CD4-positive, alpha-beta T cell treated with Interleukin-15 for 4 hours (primary cell): ENCODE measurements at regions not wholly inside any gene's neighbourhood (a gene's known extent, or its start where the extent isn't known, plus 50 kb on each side); places are given as distances from the start of the nearest gene placed in this dataset.
"Not testable (repeated sequence)": the region's sequence is repeated elsewhere in the genome, so short reads cannot be mapped to it uniquely, and the experiment has no call there.

Experiments
- DNase-seq: peaks from one replicate; pipeline ENCODE4 v3.0.0-alpha.2; 2020; ENCODE audit warnings: low spot score

DNA sequence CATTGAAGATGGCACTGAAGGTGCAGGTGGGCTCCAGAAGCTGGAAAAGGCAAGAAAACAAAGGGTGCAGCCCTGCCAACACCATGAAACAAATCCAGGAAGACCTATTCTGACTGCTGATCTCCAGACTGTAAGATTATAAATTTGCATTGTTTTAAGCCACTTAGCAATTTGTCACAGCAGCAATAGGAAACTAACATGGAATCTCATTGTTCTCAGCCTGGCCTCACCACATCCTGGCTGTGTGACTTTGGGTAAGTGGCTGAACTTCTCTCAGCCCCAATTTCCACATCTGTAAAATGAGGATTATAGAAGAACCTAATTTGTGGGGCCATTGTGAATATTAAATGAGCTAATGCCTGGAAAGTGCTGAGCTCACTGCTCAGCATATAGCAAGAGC lies 160.4 kb upstream of the MAFB start:
- DNase-seq: no peak

DNA sequence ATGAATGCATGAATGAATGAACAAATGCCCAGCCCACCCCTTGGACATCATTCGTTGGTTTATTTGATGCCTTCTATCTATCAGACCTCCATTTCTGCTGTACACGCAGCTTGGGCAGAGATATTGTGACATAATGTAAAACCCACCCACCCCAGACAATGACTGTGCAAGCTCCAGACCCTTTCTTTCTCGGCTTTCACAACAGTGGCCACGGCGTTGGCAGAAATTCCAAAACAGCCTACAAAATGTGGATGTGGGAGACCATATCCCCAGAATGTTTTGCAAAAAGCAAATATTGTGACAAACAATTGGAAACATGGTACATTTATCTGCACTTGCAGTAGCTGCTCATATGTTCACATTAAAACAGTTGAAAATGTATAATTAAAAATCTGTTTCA lies 162.0 kb upstream of the MAFB start:
- DNase-seq: no peak

DNA sequence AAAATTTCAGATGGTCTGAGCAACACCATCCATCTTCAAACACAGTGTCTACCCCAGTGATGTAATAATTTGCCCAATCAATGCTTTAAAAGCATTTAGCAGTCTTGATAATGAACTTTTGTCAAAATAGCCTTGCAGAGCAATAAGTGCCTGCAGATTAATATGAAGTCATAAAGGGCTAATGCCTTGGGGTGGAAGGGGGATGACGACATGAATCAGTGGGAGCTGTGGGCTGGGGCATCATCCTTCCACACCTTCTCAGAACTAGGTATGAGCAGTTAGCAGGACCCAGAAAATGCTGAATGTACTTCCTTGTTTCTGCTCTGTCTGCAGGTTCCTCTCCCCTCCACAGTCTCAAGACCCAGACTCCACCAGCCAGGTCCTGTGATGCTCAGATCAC lies 166.2 kb upstream of the MAFB start:
- DNase-seq: no peak

DNA sequence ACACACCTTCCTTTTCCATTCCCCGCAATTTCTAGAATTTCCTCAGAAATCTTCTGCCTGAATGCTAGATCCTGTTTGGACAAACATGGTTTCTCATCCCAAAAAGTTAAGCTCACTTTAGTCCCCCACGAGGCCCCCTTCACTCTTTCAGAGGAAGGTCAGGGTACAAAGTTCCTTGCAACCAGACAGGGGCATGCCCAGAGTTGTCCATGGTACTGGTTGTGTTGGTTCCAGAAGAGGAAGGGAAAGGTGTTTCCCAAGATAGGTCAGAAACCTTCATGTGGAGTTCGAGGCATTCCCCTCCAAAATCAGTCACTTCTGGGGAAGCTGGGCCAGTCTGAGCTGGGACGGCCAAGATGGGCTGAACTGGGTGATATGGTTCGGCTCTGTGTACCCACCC lies 167.6 kb upstream of the MAFB start:
- DNase-seq: no peak

DNA sequence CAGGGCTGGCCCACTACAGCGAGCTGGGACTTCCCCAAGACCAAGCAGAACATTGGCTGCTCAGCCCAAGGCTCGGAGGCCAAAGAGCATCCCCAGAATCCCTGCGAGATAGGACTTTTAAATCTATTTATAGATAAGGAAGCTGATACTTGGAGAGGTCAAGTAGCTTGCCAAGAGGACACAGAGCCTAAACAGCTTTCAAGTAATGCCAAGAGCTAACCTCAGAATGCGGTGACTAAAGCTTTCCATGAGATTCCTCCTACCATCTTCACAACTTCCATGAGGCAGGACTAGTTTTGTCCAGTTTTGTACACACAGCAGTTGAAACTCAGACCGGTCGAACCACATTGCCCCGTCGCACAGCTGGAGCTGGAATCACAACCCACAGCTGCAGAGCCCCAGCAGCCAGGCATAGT lies 168.1 kb upstream of the TOP1 start:
- DNase-seq: no peak

DNA sequence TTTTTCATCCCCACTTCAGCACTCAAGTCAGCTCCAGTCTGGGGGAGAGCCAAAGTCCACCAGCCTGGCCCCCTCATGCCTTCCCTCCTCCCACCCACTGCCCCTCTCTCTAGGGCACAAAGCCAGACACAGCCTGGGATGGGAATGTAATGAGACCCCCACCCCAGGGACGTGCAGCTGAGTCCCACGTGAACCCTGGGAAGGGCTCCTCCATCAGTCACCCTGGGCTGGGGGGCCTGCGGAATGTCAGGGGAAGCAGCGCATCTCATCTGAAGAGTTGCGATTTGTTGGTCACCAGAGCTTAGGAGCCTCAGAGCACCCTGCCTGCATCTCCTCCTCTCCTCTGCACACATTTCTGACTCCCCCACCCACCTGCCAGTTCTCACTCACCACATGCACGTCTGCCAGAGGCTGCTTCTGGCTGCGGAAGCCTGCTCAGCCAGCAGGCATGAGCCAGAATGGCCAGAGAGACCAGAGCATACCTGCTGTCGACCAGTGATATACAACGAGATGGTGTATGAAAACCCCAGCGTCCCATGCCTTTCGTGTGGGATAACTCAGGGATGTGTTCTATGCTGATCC lies 167.1 kb upstream of the TOP1 start:
- no peak for DNase-seq

DNA sequence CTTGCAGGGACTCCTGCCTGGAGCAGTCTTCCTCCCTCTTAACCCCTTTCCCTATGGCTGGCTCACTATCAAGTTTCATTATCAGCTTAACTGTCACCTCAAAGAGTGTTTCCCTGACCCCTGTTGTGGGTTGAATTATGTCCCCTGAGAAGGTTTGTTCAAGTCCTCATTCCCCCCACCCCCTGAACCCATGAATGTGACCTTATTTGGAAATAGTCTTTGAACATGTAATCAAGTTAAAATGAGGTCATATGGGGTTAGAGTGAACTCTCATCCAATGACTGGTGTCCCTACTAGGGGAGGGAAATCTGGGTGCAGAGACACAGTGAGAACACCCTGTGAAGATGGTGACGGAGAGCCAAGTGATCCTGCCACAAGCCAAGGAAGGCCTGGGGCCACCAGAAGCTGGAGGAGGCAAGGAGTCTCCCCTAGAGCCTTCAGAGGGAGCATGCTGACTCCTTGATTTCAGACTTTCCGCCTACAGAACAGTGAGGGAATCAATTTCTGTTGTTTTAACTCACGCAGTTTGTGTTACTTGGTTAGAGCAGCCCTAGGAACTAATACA lies 165.2 kb upstream of the TOP1 start:
- no peak for DNase-seq

DNA sequence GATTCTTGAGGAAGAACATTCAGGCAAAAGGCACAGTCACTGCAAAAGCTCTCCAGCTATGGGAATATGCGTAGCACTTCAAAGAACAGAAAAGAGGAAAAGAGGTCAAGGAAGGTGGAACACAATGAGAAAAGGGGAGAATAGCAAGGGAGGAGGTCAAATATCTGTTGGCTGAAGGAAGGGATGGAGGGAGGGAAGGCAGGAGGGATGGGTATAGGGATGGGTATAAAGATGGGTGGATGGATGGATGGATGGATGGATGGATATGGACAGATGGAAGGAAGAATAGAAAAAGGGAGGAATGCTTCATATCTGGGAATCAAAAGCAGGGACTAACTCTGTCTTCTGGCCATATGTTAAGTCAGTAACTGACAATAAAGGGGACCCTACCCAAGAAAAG lies 164.2 kb upstream of the TOP1 start:
- DNase-seq: no peak

DNA sequence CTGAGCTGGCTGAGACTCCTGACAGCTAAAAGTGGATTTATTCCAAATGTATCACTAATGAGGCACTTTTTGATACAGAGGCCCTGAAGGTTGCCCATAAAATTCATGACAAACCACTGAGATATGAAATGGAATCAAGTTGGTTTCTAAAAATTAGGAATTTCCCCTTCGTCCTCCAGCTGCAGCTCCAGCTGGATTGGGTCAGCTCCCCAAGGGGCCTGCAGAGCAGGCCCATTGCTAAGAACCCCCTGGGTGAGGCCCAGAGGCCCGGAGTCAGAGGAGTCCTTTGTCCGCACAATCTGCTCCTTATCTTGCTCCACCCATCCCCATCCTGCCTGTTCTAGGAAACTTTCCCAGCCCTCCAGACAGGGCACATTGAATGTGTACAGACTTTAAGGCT lies 163.5 kb upstream of the TOP1 start:
- DNase-seq: no peak

DNA sequence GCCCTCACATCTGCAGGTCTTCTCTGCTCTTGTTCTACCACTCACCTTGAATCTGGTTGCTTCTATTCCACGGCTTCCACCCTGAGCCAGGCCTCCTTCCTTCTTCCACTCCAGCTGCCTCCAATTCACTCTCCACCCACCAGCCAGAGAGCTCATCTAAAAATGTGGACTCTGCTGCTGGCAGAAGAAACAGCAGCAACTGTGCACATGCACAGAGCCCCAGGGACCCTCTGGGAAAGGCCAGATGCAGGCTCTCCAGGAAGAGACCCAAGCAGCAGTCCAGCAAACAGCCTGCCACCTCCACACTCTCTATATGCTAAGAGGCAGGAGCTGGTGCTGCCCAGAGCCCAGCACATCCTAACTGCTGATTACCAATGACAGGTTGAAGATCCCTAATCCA lies 162.6 kb upstream of the TOP1 start:
- no peak for DNase-seq

DNA sequence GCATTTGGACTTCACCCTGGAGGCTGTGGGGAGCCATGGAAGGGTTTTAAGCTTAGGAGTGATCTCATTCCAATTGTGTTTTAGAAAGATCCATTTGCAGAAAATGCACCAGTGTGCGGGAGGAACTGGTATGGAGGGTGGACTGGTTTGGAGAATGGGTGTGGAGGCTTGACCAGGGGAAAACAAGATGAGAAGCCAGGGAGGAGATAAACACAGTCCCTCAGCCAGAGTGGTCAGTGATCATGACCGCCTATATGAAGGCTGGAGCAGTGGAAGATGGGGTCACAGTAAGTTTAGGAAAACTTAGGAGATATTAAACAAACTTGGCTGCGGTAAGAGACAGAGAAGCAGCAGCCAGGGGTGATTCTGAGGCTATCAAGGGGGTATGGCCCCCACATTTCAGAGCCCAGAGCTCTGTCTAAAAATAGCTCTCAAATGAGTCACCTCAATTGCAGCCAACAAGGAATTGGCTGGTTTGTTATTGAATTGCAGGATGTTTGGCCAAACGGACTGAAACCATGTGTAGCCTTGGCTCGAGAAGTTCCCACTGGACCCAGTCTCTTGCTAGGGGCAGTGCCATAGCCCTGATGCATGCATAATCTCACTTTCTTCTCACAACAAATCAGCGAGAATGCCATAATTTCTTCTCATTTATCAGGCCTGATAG lies 159.9 kb upstream of the TOP1 start:
- DNase-seq: no peak

DNA sequence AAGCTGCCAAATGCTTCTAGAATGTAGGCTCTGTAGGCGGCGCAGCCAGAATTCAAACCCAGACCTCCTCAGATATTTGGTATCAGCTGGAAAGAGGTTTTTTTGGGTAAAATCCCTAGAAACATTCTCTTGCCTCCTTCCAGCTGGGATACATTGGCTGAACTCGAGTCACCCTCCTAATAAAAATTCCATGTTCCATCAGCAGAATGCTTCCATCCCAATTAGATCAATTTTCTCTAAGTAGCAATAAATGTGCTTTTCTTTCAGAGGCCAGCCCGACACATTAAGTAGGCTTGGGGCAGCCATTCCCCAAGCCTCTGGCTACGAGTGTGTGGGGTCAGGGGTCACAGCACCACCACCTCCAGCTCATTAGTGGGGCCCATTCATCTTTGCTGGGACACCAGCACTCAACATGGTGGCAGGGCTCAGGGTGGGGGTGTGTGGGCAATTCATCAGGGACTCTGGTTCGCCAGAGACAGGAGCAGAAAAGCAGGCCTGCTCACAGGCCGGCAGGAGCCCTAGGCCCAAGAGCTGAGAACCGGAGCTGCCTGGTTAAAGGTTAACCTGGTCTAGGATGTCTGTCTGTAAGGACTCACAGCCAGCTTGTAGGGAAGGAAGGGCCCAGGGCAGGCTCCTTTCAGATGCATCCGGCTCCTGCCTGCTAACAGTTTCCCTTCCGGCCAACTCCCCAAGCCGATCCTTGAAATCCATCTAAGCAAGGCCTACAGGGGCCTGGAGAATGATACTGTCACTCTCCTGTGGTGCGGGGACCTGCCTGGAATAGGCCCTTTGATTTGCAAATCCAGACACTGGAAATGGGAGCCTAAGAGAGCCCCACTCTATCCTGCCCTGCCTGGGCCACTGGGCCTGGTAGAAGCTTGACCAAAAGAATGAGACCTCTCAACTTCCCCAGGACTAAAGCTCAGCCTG lies 159.1 kb upstream of the TOP1 start:
- DNase-seq: no peak

DNA sequence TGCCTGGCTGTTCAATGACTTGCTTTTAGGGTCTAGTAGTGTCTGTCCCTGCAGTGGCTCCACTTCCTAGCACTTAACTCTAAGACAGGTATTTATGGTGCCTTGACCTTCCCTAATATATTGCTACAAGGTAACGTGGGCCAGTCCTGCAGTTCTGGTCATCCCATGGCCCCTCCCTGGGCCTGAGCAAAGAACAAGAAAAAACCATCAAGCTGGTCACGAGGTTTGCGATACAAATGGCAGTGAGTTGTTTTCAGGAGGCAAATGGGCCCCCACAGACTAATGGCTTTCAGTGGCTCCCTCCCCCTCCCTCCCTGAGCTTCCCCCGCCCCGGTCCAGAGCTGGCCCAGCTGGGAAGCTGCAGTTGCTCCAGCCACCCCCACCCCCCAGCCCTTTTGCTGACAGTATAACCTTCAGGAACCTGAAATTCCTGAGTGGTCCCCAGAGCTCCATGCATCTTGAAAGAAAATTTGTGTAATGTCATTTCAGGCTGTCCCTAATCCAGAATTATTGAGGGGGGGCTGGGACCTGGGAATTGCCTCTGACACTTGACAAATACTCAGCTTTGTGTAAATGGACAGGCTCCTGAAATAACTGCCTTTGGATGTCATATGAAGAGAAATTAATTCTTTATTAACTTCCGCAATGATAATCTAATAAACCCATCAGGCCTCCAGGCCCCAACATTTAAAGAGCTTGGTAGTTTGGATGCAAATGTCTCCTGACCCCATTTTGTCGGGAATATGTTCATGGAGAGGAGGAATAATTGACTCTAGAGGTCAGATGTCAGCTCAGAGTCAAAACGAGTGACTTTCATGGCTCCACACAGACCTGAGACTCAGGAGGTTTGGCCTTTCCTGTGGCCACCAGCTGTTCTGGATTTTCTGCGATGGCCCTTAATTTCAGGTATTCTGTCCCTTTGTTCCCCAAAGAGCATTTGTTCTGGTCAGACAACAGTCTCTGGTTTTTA lies 153.2 kb upstream of the TOP1 start:
- no peak for DNase-seq

DNA sequence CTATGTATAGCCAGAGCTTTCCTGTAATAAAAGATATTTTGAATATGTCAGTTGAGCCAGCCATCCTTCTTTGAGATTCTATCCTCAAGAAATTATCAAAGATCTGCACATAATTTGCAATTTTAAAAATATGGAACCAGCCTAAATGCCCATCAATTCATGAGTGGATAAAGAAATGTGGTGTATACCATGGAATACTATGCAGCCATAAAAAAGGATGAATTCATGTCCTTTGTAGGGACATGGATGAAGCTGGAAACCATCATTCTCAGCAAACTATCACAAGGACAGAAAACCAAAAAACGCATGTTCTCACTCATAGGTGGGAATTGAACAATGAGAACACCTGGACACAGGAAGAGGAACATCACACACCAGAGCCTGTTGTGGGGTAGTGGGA lies 150.5 kb upstream of the TOP1 start:
- DNase-seq: not testable (repeated sequence)

DNA sequence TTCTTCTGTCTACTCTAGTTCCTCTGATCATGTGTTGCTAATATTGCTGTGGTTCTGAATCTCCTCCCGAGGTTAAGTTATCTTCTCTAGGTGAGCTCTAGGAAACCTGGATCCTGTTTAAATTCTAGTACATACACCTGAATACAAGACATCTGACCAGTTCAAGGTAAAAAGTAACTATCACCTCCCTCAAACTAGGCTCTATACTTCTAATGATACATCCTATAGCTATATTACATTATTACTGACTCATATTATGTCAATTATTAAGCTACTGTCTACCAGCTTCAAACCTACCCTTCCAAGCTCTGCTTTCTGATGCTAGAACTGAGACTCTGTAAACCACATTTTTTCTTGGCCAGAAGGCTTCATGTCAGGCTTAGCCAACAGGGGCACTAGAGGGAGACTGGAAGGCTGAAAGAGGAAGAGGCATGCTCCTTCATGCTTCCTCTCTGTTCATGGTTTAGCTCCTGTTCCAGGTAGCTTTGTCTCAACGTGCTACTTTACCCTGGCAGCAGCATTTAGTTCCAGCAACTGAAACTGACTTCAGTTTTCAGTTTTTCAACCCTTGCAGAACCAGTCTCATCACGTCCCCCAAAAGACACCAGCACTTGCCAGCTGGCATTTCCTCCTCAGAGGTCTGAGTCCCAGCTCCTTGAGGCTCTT lies 148.4 kb upstream of the TOP1 start:
- no peak for DNase-seq

DNA sequence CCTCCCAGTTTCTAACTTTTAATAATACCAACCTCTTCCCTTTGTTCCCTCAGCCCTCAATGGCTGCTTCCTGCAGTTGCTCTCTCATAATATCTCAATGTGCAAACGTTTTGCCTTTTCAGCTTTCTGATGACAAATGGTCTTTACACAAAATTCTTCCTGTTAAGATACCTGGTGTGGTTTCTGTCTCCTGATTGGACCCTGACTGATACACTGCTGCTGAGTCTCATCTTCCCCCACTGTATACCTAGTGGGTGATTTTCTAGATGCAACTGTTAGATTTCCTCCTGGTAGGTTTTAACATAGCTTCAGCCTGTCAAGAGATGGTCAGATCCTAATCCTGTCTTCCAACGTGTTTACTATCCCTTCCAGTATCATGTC lies 147.9 kb upstream of the TOP1 start:
- no peak for DNase-seq

DNA sequence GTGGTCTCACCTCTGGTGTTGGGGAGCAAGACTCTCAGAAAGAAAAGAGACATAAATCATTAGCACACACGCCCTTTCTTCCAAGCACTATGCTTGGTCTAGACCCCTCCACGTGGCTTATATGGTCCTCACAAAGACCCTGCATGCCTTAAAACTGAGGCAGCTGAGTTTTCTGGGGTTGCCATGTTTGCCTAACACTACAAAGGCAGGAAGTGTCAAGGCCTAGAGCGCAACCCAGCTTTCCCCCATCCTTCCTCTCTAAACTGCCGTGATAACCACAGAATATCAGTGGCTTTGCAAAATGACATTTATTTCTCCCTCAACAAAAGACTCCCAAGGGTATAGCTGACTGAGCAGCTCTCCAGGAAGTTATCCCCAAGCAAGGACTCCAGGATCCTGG lies 146.5 kb upstream of the TOP1 start:
- peak; percentile 18 for DNase-seq

DNA sequence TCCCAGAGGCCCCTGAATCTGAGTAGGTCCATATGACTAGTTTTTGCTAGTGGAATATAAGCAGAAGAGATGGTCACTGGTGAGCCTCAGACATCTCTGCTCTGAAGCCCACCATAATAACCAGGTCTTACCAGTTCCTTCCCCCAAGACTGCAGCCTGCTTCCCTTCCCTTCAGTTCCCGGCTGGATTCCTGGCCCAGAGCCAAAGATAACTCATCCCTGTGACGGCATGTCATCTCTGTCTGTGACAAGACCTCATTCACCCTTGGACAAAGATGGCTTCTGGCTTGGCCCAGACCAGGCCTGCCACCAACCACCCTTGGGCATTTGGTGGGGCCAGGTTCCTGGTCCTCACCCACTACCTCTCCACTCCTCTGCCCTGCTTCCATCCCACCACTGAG lies 145.5 kb upstream of the TOP1 start:
- DNase-seq: no peak

DNA sequence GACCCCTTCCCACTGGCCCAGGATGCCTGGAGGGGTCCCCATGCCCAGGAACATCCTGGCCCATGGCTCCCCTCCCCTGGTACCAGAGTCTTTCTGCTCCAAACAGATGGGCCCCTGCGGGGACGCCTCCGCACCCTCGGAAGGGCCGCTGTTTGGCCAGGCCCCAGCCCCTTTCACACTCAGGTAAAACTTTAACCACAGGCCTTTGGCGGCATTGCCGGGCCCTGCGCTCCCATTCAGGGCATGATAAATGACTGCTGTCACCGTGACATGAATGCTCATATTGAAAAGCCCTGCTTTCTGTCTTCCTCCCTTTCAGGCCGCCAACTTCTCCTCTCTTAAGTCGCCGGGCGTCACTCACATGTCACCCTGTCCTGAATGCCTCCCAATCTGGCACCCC lies 141.5 kb upstream of the TOP1 start:
- DNase-seq: no peak

DNA sequence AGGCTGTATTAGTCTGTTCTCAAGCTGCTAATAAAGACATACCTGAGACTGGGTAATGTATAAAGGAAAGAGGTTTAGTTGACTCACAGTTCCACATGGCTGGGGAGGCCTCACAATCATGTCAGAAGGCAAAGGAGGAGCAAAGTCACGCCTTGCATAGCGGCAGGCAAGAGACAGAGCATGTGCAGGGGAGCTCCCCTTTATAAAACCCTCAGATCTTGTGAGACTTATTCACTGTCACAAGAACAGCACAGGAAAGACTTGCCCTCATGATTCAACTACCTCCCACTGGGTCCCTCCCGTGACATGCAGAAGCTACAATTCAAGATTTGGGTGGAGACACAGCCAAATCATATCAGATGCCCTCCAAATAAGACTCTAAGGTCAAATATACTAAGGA lies 139.4 kb upstream of the TOP1 start:
- DNase-seq: not testable (repeated sequence)

DNA sequence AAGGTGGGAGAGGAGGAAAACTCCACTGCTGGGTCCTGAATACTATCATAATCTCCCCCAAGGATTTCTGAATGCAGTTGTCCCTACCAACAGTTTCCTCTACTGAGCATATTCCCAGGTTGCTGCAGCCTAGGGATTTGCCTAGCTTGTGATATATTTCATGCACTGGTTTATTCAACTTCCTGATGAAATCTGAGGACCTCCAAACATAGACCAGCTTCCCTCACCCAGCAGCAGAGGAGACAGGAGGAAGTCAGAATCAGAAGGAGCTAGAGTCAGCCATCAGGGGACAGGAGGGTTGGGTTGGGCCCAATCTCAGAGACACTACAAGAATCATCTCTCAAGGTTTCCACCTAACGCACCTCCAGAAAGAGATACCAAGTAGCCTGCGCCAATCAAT lies 138.4 kb upstream of the TOP1 start:
- no peak for DNase-seq
